ENCODE measurements at regions not wholly inside any gene's neighbourhood (a gene's known extent, or its start where the extent isn't known, plus 50 kb on each side); places are given as distances from the start of the nearest gene placed in this dataset.

- H3K36me3 ChIP-seq (ENCODE audit: insufficient read depth, low read length): no peaks in the 10 kb centered on the region
Observed at GRCh38 chr7:31211281-31211680, 129.2 kb downstream of the NEUROD6 start.

GRCh38 chr7:31204071-31204470, 136.5 kb downstream of the NEUROD6 start:
- H3K79me2 ChIP-seq (ENCODE audit: low read length): no peaks in the 10 kb centered on the region
- no peak overlapping the region for H3K27ac ChIP-seq (ENCODE audit: low read length)
- no peak overlapping the region for H3K9ac ChIP-seq (ENCODE audit: low read length)
- no peaks in the 10 kb centered on the region for H4K20me1 ChIP-seq (ENCODE audit: insufficient read depth, low read depth, low read length)
- DNase-seq: no peak
- H3K4me2 ChIP-seq (ENCODE audit: low read depth, low read length, poor library complexity, severe bottlenecking): no peak overlapping the region
- H3K4me3 ChIP-seq (ENCODE audit: low read length): no peak overlapping the region
- H3K27me3 ChIP-seq (ENCODE audit: low read length): no peaks in the 10 kb centered on the region
- no peaks in the 10 kb centered on the region for H3K36me3 ChIP-seq (ENCODE audit: insufficient read depth, low read length)
- H3K4me1 ChIP-seq (ENCODE audit: low read length): no peaks in the 10 kb centered on the region
- H3K9me2 ChIP-seq (replicated peaks; ENCODE audit: insufficient read depth, low read length): no peaks in the 10 kb centered on the region
- H2AFZ ChIP-seq (ENCODE audit: low read length): no peak overlapping the region
- H3K9me3 ChIP-seq (ENCODE audit: low read length): no peaks in the 10 kb centered on the region

More at GRCh38 chr7:31211281-31211680, 129.2 kb downstream of the NEUROD6 start:
- H3K27me3 ChIP-seq (ENCODE audit: low read length): no peaks in the 10 kb centered on the region
- H3K4me2 ChIP-seq (ENCODE audit: low read depth, low read length, poor library complexity, severe bottlenecking): no peak overlapping the region
- no peaks in the 10 kb centered on the region for H3K79me2 ChIP-seq (ENCODE audit: low read length)
- no peak overlapping the region for H3K27ac ChIP-seq (ENCODE audit: low read length)
- no peak overlapping the region for H3K4me3 ChIP-seq (ENCODE audit: low read length)
- no peaks in the 10 kb centered on the region for H3K9me3 ChIP-seq (ENCODE audit: low read length)
- no peak overlapping the region for H2AFZ ChIP-seq (ENCODE audit: low read length)
- H3K4me1 ChIP-seq (ENCODE audit: low read length): no peaks in the 10 kb centered on the region
- no peaks in the 10 kb centered on the region for H3K9me2 ChIP-seq (replicated peaks; ENCODE audit: insufficient read depth, low read length)
- no peak for DNase-seq
- H4K20me1 ChIP-seq (ENCODE audit: insufficient read depth, low read depth, low read length): no peaks in the 10 kb centered on the region
- no peak overlapping the region for H3K9ac ChIP-seq (ENCODE audit: low read length)

- Histone ChIP-seq H3K4me3 (ENCODE audit: low read length) (no peak overlapping the region), H3K9me3 (ENCODE audit: low read length) (no peaks in the 10 kb centered on the region), H3K36me3 (ENCODE audit: insufficient read depth, low read length) (no peaks in the 10 kb centered on the region), H3K9me2 (replicated peaks; ENCODE audit: insufficient read depth, low read length) (no peaks in the 10 kb centered on the region), H3K4me2 (ENCODE audit: low read depth, low read length, poor library complexity, severe bottlenecking) (no peak overlapping the region), H4K20me1 (ENCODE audit: insufficient read depth, low read depth, low read length) (no peaks in the 10 kb centered on the region), H3K4me1 (ENCODE audit: low read length) (no peaks in the 10 kb centered on the region), H3K27me3 (ENCODE audit: low read length) (no peaks in the 10 kb centered on the region), H3K27ac (ENCODE audit: low read length) (no peak overlapping the region), H3K79me2 (ENCODE audit: low read length) (no peaks in the 10 kb centered on the region), H2AFZ (ENCODE audit: low read length) (no peak overlapping the region), H3K9ac (ENCODE audit: low read length) (no peak overlapping the region)
- no peak for DNase-seq
Observed at GRCh38 chr7:31203551-31203950, 137.0 kb downstream of the NEUROD6 start.

GRCh38 chr7:31202801-31203200, 137.7 kb downstream of the NEUROD6 start:
- H3K4me3 ChIP-seq (ENCODE audit: low read length): no peak overlapping the region
- no peak overlapping the region for H3K27ac ChIP-seq (ENCODE audit: low read length)
- no peaks in the 10 kb centered on the region for H3K4me1 ChIP-seq (ENCODE audit: low read length)
- no peaks in the 10 kb centered on the region for H3K79me2 ChIP-seq (ENCODE audit: low read length)
- H3K9me2 ChIP-seq (replicated peaks; ENCODE audit: insufficient read depth, low read length): no peaks in the 10 kb centered on the region
- no peak overlapping the region for H2AFZ ChIP-seq (ENCODE audit: low read length)
- H3K4me2 ChIP-seq (ENCODE audit: low read depth, low read length, poor library complexity, severe bottlenecking): no peak overlapping the region
- H3K9ac ChIP-seq (ENCODE audit: low read length): no peak overlapping the region
- no peaks in the 10 kb centered on the region for H3K9me3 ChIP-seq (ENCODE audit: low read length)
- no peaks in the 10 kb centered on the region for H3K36me3 ChIP-seq (ENCODE audit: insufficient read depth, low read length)
- no peak for DNase-seq
- no peaks in the 10 kb centered on the region for H3K27me3 ChIP-seq (ENCODE audit: low read length)
- H4K20me1 ChIP-seq (ENCODE audit: insufficient read depth, low read depth, low read length): no peaks in the 10 kb centered on the region

GRCh38 chr7:31192986-31193385, 140.9 kb downstream of the ADCYAP1R1 start:
- Histone ChIP-seq H3K27me3 (ENCODE audit: low read length) (no peaks in the 10 kb centered on the region), H3K27ac (ENCODE audit: low read length) (no peak overlapping the region), H3K4me3 (ENCODE audit: low read length) (no peak overlapping the region), H3K4me1 (ENCODE audit: low read length) (no peaks in the 10 kb centered on the region), H2AFZ (ENCODE audit: low read length) (no peak overlapping the region), H3K79me2 (ENCODE audit: low read length) (no peaks in the 10 kb centered on the region), H3K9me3 (ENCODE audit: low read length) (no peaks in the 10 kb centered on the region), H3K4me2 (ENCODE audit: low read depth, low read length, poor library complexity, severe bottlenecking) (no peak overlapping the region), H3K9ac (ENCODE audit: low read length) (no peak overlapping the region), H3K36me3 (ENCODE audit: insufficient read depth, low read length) (no peaks in the 10 kb centered on the region), H4K20me1 (ENCODE audit: insufficient read depth, low read depth, low read length) (no peaks in the 10 kb centered on the region), H3K9me2 (replicated peaks; ENCODE audit: insufficient read depth, low read length) (no peaks in the 10 kb centered on the region)
- no peak for DNase-seq

GRCh38 chr7:31190906-31191305, 138.8 kb downstream of the ADCYAP1R1 start:
- Histone ChIP-seq H4K20me1 (ENCODE audit: insufficient read depth, low read depth, low read length) (no peaks in the 10 kb centered on the region), H3K9me2 (replicated peaks; ENCODE audit: insufficient read depth, low read length) (no peaks in the 10 kb centered on the region), H3K27ac (ENCODE audit: low read length) (no peak overlapping the region), H3K27me3 (ENCODE audit: low read length) (no peaks in the 10 kb centered on the region), H3K9me3 (ENCODE audit: low read length) (no peaks in the 10 kb centered on the region), H3K9ac (ENCODE audit: low read length) (no peak overlapping the region), H3K4me1 (ENCODE audit: low read length) (no peaks in the 10 kb centered on the region), H3K4me3 (ENCODE audit: low read length) (no peak overlapping the region), H3K4me2 (ENCODE audit: low read depth, low read length, poor library complexity, severe bottlenecking) (no peak overlapping the region), H3K36me3 (ENCODE audit: insufficient read depth, low read length) (no peaks in the 10 kb centered on the region), H2AFZ (ENCODE audit: low read length) (no peak overlapping the region), H3K79me2 (ENCODE audit: low read length) (no peaks in the 10 kb centered on the region)
- no peak for DNase-seq

- Histone ChIP-seq H3K27ac (ENCODE audit: low read length) (no peak overlapping the region), H3K9me3 (ENCODE audit: low read length) (no peaks in the 10 kb centered on the region), H3K9ac (ENCODE audit: low read length) (no peak overlapping the region), H2AFZ (ENCODE audit: low read length) (no peak overlapping the region), H3K27me3 (ENCODE audit: low read length) (no peaks in the 10 kb centered on the region), H3K4me3 (ENCODE audit: low read length) (no peak overlapping the region), H3K36me3 (ENCODE audit: insufficient read depth, low read length) (no peaks in the 10 kb centered on the region), H3K9me2 (replicated peaks; ENCODE audit: insufficient read depth, low read length) (no peaks in the 10 kb centered on the region), H3K4me1 (ENCODE audit: low read length) (no peaks in the 10 kb centered on the region), H4K20me1 (ENCODE audit: insufficient read depth, low read depth, low read length) (no peaks in the 10 kb centered on the region), H3K79me2 (ENCODE audit: low read length) (no peaks in the 10 kb centered on the region), H3K4me2 (ENCODE audit: low read depth, low read length, poor library complexity, severe bottlenecking) (no peak overlapping the region)
- no peak for DNase-seq
Observed at GRCh38 chr7:31186202-31186601, 134.1 kb downstream of the ADCYAP1R1 start.

- no peak overlapping the region for H3K4me3 ChIP-seq (ENCODE audit: low read length)
- no peaks in the 10 kb centered on the region for H3K9me2 ChIP-seq (replicated peaks; ENCODE audit: insufficient read depth, low read length)
- no peaks in the 10 kb centered on the region for H4K20me1 ChIP-seq (ENCODE audit: insufficient read depth, low read depth, low read length)
- no peaks in the 10 kb centered on the region for H3K36me3 ChIP-seq (ENCODE audit: insufficient read depth, low read length)
- no peaks in the 10 kb centered on the region for H3K9me3 ChIP-seq (ENCODE audit: low read length)
- H3K9ac ChIP-seq (ENCODE audit: low read length): no peak overlapping the region
- peak; percentile 56 for DNase-seq
- H3K27ac ChIP-seq (ENCODE audit: low read length): no peak overlapping the region
- H3K4me1 ChIP-seq (ENCODE audit: low read length): no peaks in the 10 kb centered on the region
- H3K27me3 ChIP-seq (ENCODE audit: low read length): no peaks in the 10 kb centered on the region
- H3K4me2 ChIP-seq (ENCODE audit: low read depth, low read length, poor library complexity, severe bottlenecking): no peak overlapping the region
- H2AFZ ChIP-seq (ENCODE audit: low read length): no peak overlapping the region
- H3K79me2 ChIP-seq (ENCODE audit: low read length): no peaks in the 10 kb centered on the region
Observed at GRCh38 chr7:31175672-31176071, 123.6 kb downstream of the ADCYAP1R1 start.

GRCh38 chr7:31171984-31172383, 119.9 kb downstream of the ADCYAP1R1 start:
- Histone ChIP-seq H3K27me3 (ENCODE audit: low read length) (no peaks in the 10 kb centered on the region), H3K4me1 (ENCODE audit: low read length) (no peaks in the 10 kb centered on the region), H3K27ac (ENCODE audit: low read length) (no peak overlapping the region), H3K9me3 (ENCODE audit: low read length) (no peaks in the 10 kb centered on the region), H2AFZ (ENCODE audit: low read length) (no peak overlapping the region), H3K9me2 (replicated peaks; ENCODE audit: insufficient read depth, low read length) (no peaks in the 10 kb centered on the region), H3K79me2 (ENCODE audit: low read length) (no peaks in the 10 kb centered on the region), H3K36me3 (ENCODE audit: insufficient read depth, low read length) (no peaks in the 10 kb centered on the region), H3K9ac (ENCODE audit: low read length) (no peak overlapping the region), H3K4me2 (ENCODE audit: low read depth, low read length, poor library complexity, severe bottlenecking) (no peak overlapping the region), H4K20me1 (ENCODE audit: insufficient read depth, low read depth, low read length) (no peaks in the 10 kb centered on the region), H3K4me3 (ENCODE audit: low read length) (no peak overlapping the region)
- peak; percentile 19 for DNase-seq
